GM19395 (cell line): ENCODE measurements at regions not wholly inside any gene's neighbourhood (a gene's known extent, or its start where the extent isn't known, plus 50 kb on each side); places are given as distances from the start of the nearest gene placed in this dataset.
A peak's percentile ranks its signal among the peaks of the same experiment; 100 is the strongest.

Experiments used
- ATAC-seq: cut with Tn5 transposase; IDR thresholded peaks from one replicate; pipeline ENCODE4 v1.9.1; 2021; ENCODE audit warnings: mild to moderate bottlenecking, moderate library complexity; ENCODE audit not compliant: unreplicated experiment

GRCh38 chr2:215695861-215696260 lies 260.0 kb upstream of the FN1 start:
- ATAC-seq, result no peak

- no peak for ATAC-seq
Measured at GRCh38 chr2:215693999-215694580, 258.2 kb upstream of the FN1 start.

GRCh38 chr2:215693193-215693998 lies 257.5 kb upstream of the FN1 start:
- no peak for ATAC-seq

- no peak for ATAC-seq
Measured at GRCh38 chr2:215692387-215693079, 256.7 kb upstream of the FN1 start.

GRCh38 chr2:215691346-215691745 lies 255.5 kb upstream of the FN1 start:
- no peak for ATAC-seq

GRCh38 chr2:215687149-215688031 lies 251.5 kb upstream of the FN1 start:
- no peak for ATAC-seq

GRCh38 chr2:215685238-215685990 lies 249.5 kb upstream of the FN1 start:
- no peak for ATAC-seq

GRCh38 chr2:215684448-215685237 lies 248.8 kb upstream of the FN1 start:
- no peak for ATAC-seq

- ATAC-seq, result no peak
Measured at GRCh38 chr2:215683295-215683694, 247.4 kb upstream of the FN1 start.

- ATAC-seq, result no peak
Measured at GRCh38 chr2:215681799-215682596, 246.1 kb upstream of the FN1 start.

- ATAC-seq, result peak; percentile 62
Measured at GRCh38 chr2:215680605-215681598, 245.0 kb upstream of the FN1 start.

GRCh38 chr2:215678094-215678493 lies 242.2 kb upstream of the FN1 start:
- no peak for ATAC-seq

- ATAC-seq, result no peak
Measured at GRCh38 chr2:215677481-215677880, 241.6 kb upstream of the FN1 start.

GRCh38 chr2:215672406-215672805 lies 236.5 kb upstream of the FN1 start:
- ATAC-seq, result no peak

GRCh38 chr2:215671691-215672090 lies 235.8 kb upstream of the FN1 start:
- no peak for ATAC-seq

GRCh38 chr2:215671244-215671643 lies 235.4 kb upstream of the FN1 start:
- ATAC-seq, result no peak

- no peak for ATAC-seq
Measured at GRCh38 chr2:215670396-215670795, 234.5 kb upstream of the FN1 start.

- no peak for ATAC-seq
Measured at GRCh38 chr2:215668378-215668775, 232.5 kb upstream of the FN1 start.
